ENCODE measurements at regions not wholly inside any gene's neighbourhood (a gene's known extent, or its start where the extent isn't known, plus 50 kb on each side); places are given as distances from the start of the nearest gene placed in this dataset.

GRCh38 chr2:72034353-72035095 is 113.1 kb downstream of the CYP26B1 start:
- TF ChIP-seq CTCF (conservative IDR thresholded peaks at IDR 0.05; ENCODE audit: low read depth in 2 of 2) (no peak), CREB1 (CRISPR knock-in tag; IDR thresholded peaks at IDR 0.05; ENCODE audit: low read depth) (no peak)
